IMR-90 (cell line): ENCODE measurements at regions not wholly inside any gene's neighbourhood (a gene's known extent, or its start where the extent isn't known, plus 50 kb on each side); places are given as distances from the start of the nearest gene placed in this dataset.

Source experiments
- FOS ChIP-seq: fragments of 150-350 bp; IDR thresholded peaks from 2 replicates; pipeline ENCODE4 v1.6.1; 2016; ENCODE audit warnings: low read depth, low read length
- MAFK ChIP-seq: IDR thresholded peaks from 2 replicates; pipeline ENCODE4 v1.6.1; 2012; ENCODE audit warnings: low read depth, low read length, improper control_type of control experiment
- MAZ ChIP-seq: IDR thresholded peaks from 2 replicates; pipeline ENCODE4 v1.6.1; 2012; ENCODE audit warnings: low read depth, mild to moderate bottlenecking, low read length, improper control_type of control experiment, moderate library complexity, borderline replicate concordance
- POLR2A ChIP-seq: IDR thresholded peaks from 2 replicates; pipeline ENCODE4 v1.6.1; 2012; ENCODE audit warnings: mild to moderate bottlenecking, low read depth, low read length
- TF ChIP-seq, protein P1 (sequence below): conservative IDR thresholded peaks from 2 replicates; pipeline ENCODE4 v1.5.1; 2012; ENCODE audit warnings: mild to moderate bottlenecking, low read depth, low read length, improper control_type of control experiment
- TF ChIP-seq, protein P2 (sequence below): fragments of 150-350 bp; IDR thresholded peaks from 2 replicates; pipeline ENCODE4 v1.6.1; 2016; ENCODE audit warnings: low read depth, mild to moderate bottlenecking, low read length, moderate library complexity, borderline replicate concordance

DNA sequence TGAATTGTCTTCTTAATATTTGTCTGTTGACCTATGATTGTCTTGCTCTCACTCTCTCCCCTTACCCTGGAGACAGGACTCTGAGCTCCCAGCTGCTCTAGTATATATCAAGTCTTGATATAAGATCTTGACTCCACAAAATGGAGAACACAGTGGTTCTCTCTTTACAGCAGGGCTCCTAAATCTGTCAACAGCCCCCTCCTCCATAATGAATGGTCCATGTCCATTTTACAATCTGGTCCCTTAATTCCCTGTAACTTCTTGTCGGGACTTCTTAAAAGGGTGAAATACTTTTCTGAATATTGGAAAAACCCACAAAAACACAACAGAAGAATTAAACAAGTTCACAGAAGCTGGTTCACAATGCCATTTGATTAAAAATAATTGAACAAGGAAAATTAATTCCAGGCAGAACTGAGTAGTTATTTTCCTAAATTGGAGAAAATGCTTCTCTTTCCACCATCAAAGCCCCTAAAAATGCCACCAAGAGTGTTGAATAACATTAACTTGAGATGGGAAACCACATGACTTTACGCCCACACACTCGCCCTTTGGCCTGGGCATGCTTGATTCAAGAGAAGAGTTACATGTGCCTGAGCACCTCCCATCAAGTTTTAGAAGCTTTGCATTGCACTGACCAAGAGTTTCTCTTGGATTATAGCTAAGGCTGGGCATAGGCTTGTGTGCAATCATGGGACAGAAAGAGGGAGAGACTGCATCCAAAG, 109.8 kb downstream of the TOMM20 start:
- no peak for TF ChIP-seq FOS
- TF ChIP-seq, protein P1, sequence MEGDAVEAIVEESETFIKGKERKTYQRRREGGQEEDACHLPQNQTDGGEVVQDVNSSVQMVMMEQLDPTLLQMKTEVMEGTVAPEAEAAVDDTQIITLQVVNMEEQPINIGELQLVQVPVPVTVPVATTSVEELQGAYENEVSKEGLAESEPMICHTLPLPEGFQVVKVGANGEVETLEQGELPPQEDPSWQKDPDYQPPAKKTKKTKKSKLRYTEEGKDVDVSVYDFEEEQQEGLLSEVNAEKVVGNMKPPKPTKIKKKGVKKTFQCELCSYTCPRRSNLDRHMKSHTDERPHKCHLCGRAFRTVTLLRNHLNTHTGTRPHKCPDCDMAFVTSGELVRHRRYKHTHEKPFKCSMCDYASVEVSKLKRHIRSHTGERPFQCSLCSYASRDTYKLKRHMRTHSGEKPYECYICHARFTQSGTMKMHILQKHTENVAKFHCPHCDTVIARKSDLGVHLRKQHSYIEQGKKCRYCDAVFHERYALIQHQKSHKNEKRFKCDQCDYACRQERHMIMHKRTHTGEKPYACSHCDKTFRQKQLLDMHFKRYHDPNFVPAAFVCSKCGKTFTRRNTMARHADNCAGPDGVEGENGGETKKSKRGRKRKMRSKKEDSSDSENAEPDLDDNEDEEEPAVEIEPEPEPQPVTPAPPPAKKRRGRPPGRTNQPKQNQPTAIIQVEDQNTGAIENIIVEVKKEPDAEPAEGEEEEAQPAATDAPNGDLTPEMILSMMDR: no peak
- TF ChIP-seq POLR2A: no peak
- TF ChIP-seq MAFK: no peak
- TF ChIP-seq MAZ: no peak
- TF ChIP-seq, protein P2, sequence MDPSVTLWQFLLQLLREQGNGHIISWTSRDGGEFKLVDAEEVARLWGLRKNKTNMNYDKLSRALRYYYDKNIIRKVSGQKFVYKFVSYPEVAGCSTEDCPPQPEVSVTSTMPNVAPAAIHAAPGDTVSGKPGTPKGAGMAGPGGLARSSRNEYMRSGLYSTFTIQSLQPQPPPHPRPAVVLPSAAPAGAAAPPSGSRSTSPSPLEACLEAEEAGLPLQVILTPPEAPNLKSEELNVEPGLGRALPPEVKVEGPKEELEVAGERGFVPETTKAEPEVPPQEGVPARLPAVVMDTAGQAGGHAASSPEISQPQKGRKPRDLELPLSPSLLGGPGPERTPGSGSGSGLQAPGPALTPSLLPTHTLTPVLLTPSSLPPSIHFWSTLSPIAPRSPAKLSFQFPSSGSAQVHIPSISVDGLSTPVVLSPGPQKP: no peak
